ENCODE measurements at regions not wholly inside any gene's neighbourhood (a gene's known extent, or its start where the extent isn't known, plus 50 kb on each side); places are given as distances from the start of the nearest gene placed in this dataset.

GRCh38 chr15:27673766-27674445 lies 425.2 kb downstream of the OCA2 start:
- TF ChIP-seq EP300 (IDR thresholded peaks at IDR 0.05) = no peak
- TF ChIP-seq CTCF (IDR thresholded peaks at IDR 0.05) = no peak
- no peak for TF ChIP-seq POLR2A (IDR thresholded peaks at IDR 0.05)

Data from suprapubic skin (tissue), 3 donors.